ENCODE measurements at regions not wholly inside any gene's neighbourhood (a gene's known extent, or its start where the extent isn't known, plus 50 kb on each side); places are given as distances from the start of the nearest gene placed in this dataset.

DNA sequence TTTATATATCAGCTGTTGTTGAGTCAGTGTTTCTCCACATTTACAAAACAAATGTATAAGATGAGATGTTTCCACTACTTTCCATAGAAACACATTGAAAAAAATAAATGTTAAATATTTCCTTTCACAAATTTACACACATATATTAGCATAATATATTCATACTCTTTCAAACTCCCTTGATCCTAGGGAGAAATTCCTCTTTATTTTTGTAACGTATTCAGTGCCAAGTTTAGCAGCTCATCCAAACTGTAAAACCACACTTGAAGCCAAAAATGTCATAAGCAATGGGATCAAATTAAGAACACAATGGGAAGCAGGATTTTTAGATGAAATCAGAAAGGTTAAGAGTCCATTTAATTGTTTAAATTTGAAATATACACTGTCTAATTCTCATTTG, 381.1 kb upstream of the MAD2L1 start:
- TF ChIP-seq, protein P1, sequence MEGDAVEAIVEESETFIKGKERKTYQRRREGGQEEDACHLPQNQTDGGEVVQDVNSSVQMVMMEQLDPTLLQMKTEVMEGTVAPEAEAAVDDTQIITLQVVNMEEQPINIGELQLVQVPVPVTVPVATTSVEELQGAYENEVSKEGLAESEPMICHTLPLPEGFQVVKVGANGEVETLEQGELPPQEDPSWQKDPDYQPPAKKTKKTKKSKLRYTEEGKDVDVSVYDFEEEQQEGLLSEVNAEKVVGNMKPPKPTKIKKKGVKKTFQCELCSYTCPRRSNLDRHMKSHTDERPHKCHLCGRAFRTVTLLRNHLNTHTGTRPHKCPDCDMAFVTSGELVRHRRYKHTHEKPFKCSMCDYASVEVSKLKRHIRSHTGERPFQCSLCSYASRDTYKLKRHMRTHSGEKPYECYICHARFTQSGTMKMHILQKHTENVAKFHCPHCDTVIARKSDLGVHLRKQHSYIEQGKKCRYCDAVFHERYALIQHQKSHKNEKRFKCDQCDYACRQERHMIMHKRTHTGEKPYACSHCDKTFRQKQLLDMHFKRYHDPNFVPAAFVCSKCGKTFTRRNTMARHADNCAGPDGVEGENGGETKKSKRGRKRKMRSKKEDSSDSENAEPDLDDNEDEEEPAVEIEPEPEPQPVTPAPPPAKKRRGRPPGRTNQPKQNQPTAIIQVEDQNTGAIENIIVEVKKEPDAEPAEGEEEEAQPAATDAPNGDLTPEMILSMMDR (IDR thresholded peaks at IDR 0.05) = no peak
- TF ChIP-seq POLR2A (IDR thresholded peaks at IDR 0.05) (no peak), EP300 (IDR thresholded peaks at IDR 0.05) (no peak)
